B cell (primary cell): ENCODE measurements at regions not wholly inside any gene's neighbourhood (a gene's known extent, or its start where the extent isn't known, plus 50 kb on each side); places are given as distances from the start of the nearest gene placed in this dataset.

Source experiments
- EZH2 ChIP-seq: IDR thresholded peaks from 2 replicates; pipeline ENCODE4 v1.6.1; 2012; ENCODE audit warnings: borderline replicate concordance, low read depth, mild to moderate bottlenecking, moderate library complexity, low read length; ENCODE audit not compliant: insufficient read depth, poor library complexity, severe bottlenecking
- TF ChIP-seq, protein P1 (sequence below): fragments of 200-600 bp; IDR thresholded peaks from one replicate; pipeline ENCODE4 v1.8.0; 2022; ENCODE audit warnings: antibody characterized with exemption, mild to moderate bottlenecking

DNA sequence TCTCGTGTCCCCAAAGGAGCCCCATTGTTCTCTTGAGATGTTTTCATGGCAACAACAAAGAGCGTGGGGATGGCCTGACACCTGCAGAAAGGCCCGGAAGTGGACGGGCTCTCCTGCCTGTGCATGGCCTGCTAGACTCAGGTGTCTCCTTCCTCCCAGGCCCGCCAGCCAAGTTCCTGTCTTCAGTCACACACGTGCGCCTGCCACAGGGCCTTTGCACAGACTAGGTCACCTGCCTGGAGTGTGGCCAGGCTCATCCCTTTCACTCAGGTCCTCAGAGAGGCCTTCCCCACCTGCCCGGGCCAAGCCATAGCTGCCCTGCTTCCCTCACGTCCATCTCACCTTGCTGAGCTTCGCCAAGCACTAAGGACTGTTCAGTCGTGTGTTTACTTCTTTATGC lies 300.9 kb downstream of the FOXL1 start:
- TF ChIP-seq, protein P1, sequence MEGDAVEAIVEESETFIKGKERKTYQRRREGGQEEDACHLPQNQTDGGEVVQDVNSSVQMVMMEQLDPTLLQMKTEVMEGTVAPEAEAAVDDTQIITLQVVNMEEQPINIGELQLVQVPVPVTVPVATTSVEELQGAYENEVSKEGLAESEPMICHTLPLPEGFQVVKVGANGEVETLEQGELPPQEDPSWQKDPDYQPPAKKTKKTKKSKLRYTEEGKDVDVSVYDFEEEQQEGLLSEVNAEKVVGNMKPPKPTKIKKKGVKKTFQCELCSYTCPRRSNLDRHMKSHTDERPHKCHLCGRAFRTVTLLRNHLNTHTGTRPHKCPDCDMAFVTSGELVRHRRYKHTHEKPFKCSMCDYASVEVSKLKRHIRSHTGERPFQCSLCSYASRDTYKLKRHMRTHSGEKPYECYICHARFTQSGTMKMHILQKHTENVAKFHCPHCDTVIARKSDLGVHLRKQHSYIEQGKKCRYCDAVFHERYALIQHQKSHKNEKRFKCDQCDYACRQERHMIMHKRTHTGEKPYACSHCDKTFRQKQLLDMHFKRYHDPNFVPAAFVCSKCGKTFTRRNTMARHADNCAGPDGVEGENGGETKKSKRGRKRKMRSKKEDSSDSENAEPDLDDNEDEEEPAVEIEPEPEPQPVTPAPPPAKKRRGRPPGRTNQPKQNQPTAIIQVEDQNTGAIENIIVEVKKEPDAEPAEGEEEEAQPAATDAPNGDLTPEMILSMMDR = no peak
- no peak for TF ChIP-seq EZH2
